Lower leg skin (tissue), 3 donors: ENCODE measurements at regions not wholly inside any gene's neighbourhood (a gene's known extent, or its start where the extent isn't known, plus 50 kb on each side); places are given as distances from the start of the nearest gene placed in this dataset.

ENCODE experiments used
- CTCF ChIP-seq, 3 donors: fragments of 450-650 bp; IDR thresholded peaks; one replicate each; pipeline ENCODE4 v1.5.1; 2016; ENCODE audit warnings: antibody characterized with exemption in 3 of 3, mild to moderate bottlenecking in 3 of 3, moderate library complexity in 2 of 3
- POLR2A ChIP-seq, 2 donors: fragments of 450-650 bp; IDR thresholded peaks; one replicate each; pipeline ENCODE4 v1.6.1; 2016 to 2017; ENCODE audit warnings: antibody characterized with exemption in 2 of 2, mild to moderate bottlenecking in 1 of 2, moderate library complexity in 1 of 2

GRCh38 chr11:15673408-15673831 is 558.7 kb downstream of the INSC start:
- TF ChIP-seq CTCF (IDR thresholded peaks at IDR 0.05) (no peak), POLR2A (IDR thresholded peaks at IDR 0.05) (no peak)
